SK-N-SH treated with all-trans-retinoic acid at 6 μM for 48 hours (cell line): ENCODE measurements at regions not wholly inside any gene's neighbourhood (a gene's known extent, or its start where the extent isn't known, plus 50 kb on each side); places are given as distances from the start of the nearest gene placed in this dataset.

Experiments used
- ARNTL ChIP-seq: fragments of 450-650 bp; formaldehyde crosslinking; IDR thresholded peaks from 2 replicates; pipeline ENCODE4 v1.5.0; 2020; ENCODE audit warnings: low read depth, mild to moderate bottlenecking, moderate library complexity, borderline replicate concordance
- GLIS3 ChIP-seq: fragments of 250-450 bp; sonication (Bioruptor Pico); IDR thresholded peaks from 2 replicates; pipeline ENCODE4 v1.5.0; 2020; ENCODE audit warnings: mild to moderate bottlenecking, moderate library complexity
- RARB ChIP-seq: fragments of 250-450 bp; sonication (Bioruptor Pico); IDR thresholded peaks from 2 replicates; pipeline ENCODE4 v1.8.0; 2021; ENCODE audit warnings: mild to moderate bottlenecking, moderate library complexity
- TCF4 ChIP-seq: fragments of 250-450 bp; sonication (Bioruptor Pico); IDR thresholded peaks from 2 replicates; pipeline ENCODE4 v1.8.0; 2021; ENCODE audit warnings: mild to moderate bottlenecking, moderate library complexity, borderline replicate concordance
- TOX ChIP-seq: fragments of 250-450 bp; sonication (Bioruptor Pico); IDR thresholded peaks from 2 replicates; pipeline ENCODE4 v1.8.0; 2021; ENCODE audit warnings: mild to moderate bottlenecking, moderate library complexity, borderline replicate concordance
- ZC3H10 ChIP-seq: fragments of 250-450 bp; sonication (Bioruptor Pico); IDR thresholded peaks from 2 replicates; pipeline ENCODE4 v1.5.1; 2021; ENCODE audit warnings: mild to moderate bottlenecking, moderate library complexity
- ZFP30 ChIP-seq: fragments of 450-650 bp; formaldehyde crosslinking; IDR thresholded peaks from 2 replicates; pipeline ENCODE4 v1.5.0; 2022; ENCODE audit warnings: mild to moderate bottlenecking, moderate library complexity
- ZNF70 ChIP-seq: fragments of 450-650 bp; formaldehyde crosslinking; IDR thresholded peaks from 2 replicates; pipeline ENCODE4 v1.5.0; 2020; ENCODE audit warnings: mild to moderate bottlenecking, moderate library complexity
- TF ChIP-seq, protein P1 (sequence below): fragments of 250-450 bp; sonication (Bioruptor Pico); IDR thresholded peaks from 2 replicates; pipeline ENCODE4 v1.8.0; 2020; ENCODE audit warnings: mild to moderate bottlenecking, moderate library complexity, borderline replicate concordance
- TF ChIP-seq, protein P2 (sequence below): fragments of 250-450 bp; sonication (Bioruptor Pico); IDR thresholded peaks from 2 replicates; pipeline ENCODE4 v1.5.1; 2020; ENCODE audit warnings: low read depth, mild to moderate bottlenecking, moderate library complexity
- TF ChIP-seq, protein P3 (sequence below): fragments of 250-450 bp; sonication (Bioruptor Pico); IDR thresholded peaks from 2 replicates; pipeline ENCODE4 v1.8.0; 2021; ENCODE audit warnings: low read depth, mild to moderate bottlenecking, moderate library complexity, borderline replicate concordance

DNA sequence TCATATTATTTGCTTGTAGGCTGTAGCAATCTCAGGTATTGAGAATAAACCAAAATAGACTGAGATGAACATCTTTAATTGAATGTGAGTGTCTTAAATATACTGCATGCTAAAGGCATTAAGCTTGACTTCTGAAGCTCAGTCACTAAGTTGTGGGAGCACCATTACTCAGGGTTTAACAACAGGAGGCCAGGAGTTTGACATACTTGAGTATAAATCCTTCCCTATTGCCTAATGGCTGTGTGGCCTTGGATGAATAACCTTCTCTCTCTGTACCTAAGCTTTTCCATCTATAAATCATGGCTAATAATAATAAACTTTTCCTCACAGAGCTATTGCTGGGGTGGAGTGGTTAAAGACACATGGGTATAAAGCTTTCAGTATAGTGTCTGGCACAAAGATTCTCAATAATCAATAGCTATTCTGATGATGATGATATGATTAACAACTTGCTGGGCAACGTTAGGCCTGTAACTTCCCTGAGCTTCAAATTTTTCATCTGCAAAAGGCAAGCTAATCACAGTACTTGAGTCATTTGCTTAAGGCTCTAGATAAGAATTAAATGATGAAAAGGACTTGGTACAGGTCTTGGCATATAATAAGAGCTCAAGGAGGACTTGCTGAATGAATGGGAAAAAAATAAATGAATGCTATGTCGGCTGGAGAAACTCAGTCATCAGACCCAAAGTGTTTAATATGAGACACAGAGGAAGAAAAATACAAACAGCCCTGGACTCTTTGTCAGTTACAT, 174.0 kb upstream of the IL12B start:
- TF ChIP-seq TCF4 (no peak), TOX (CRISPR knock-in tag) (no peak), RARB (CRISPR knock-in tag) (no peak), ZNF70 (CRISPR knock-in tag) (no peak), ZFP30 (CRISPR knock-in tag) (no peak), ZC3H10 (CRISPR knock-in tag) (no peak), GLIS3 (CRISPR knock-in tag) (no peak), ARNTL (CRISPR knock-in tag) (no peak)
- TF ChIP-seq, protein P1, sequence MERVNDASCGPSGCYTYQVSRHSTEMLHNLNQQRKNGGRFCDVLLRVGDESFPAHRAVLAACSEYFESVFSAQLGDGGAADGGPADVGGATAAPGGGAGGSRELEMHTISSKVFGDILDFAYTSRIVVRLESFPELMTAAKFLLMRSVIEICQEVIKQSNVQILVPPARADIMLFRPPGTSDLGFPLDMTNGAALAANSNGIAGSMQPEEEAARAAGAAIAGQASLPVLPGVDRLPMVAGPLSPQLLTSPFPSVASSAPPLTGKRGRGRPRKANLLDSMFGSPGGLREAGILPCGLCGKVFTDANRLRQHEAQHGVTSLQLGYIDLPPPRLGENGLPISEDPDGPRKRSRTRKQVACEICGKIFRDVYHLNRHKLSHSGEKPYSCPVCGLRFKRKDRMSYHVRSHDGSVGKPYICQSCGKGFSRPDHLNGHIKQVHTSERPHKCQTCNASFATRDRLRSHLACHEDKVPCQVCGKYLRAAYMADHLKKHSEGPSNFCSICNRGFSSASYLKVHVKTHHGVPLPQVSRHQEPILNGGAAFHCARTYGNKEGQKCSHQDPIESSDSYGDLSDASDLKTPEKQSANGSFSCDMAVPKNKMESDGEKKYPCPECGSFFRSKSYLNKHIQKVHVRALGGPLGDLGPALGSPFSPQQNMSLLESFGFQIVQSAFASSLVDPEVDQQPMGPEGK (CRISPR knock-in tag) = no peak
- TF ChIP-seq, protein P2, sequence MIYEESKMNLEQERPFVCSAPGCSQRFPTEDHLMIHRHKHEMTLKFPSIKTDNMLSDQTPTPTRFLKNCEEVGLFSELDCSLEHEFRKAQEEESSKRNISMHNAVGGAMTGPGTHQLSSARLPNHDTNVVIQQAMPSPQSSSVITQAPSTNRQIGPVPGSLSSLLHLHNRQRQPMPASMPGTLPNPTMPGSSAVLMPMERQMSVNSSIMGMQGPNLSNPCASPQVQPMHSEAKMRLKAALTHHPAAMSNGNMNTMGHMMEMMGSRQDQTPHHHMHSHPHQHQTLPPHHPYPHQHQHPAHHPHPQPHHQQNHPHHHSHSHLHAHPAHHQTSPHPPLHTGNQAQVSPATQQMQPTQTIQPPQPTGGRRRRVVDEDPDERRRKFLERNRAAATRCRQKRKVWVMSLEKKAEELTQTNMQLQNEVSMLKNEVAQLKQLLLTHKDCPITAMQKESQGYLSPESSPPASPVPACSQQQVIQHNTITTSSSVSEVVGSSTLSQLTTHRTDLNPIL (CRISPR knock-in tag) = no peak
- TF ChIP-seq, protein P3, sequence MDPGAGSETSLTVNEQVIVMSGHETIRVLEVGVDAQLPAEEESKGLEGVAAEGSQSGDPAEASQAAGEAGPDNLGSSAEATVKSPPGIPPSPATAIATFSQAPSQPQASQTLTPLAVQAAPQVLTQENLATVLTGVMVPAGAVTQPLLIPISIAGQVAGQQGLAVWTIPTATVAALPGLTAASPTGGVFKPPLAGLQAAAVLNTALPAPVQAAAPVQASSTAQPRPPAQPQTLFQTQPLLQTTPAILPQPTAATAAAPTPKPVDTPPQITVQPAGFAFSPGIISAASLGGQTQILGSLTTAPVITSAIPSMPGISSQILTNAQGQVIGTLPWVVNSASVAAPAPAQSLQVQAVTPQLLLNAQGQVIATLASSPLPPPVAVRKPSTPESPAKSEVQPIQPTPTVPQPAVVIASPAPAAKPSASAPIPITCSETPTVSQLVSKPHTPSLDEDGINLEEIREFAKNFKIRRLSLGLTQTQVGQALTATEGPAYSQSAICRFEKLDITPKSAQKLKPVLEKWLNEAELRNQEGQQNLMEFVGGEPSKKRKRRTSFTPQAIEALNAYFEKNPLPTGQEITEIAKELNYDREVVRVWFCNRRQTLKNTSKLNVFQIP (CRISPR knock-in tag) = no peak
